KBM-7 (cell line): ENCODE measurements at regions not wholly inside any gene's neighbourhood (a gene's known extent, or its start where the extent isn't known, plus 50 kb on each side); places are given as distances from the start of the nearest gene placed in this dataset.

Experiments
- DNase-seq: peaks from one replicate; pipeline ENCODE4 v3.0.0-alpha.2; 2015
- in situ Hi-C: fragments of 300-500 bp; cut with MboI; formaldehyde crosslinking; loops from 2 replicates; pipeline ENCODE4 v1.14.3; 2020; ENCODE audit warnings: low sequenced_read_pairs, low pct_unique_long_range_greater_than_20kb, mixed read lengths

GRCh38 chr7:121447911-121448300, 51.8 kb upstream of the FAM3C start:
- DNase-seq = no peak
- in situ Hi-C loops = no loop called here

GRCh38 chr7:121447243-121447910, 51.3 kb upstream of the FAM3C start:
- no peak for DNase-seq
- in situ Hi-C loops = no loop called here

GRCh38 chr7:121446526-121446925, 50.4 kb upstream of the FAM3C start:
- in situ Hi-C loops = no loop called here
- DNase-seq = no peak
